Parathyroid adenoma (tissue), 2 donors: ENCODE measurements at regions not wholly inside any gene's neighbourhood (a gene's known extent, or its start where the extent isn't known, plus 50 kb on each side); places are given as distances from the start of the nearest gene placed in this dataset.
"Not testable (repeated sequence)": the region's sequence is repeated elsewhere in the genome, so short reads cannot be mapped to it uniquely, and the experiment has no call there.

Experiments used
- H2AFZ ChIP-seq: fragments of 300-600 bp; sonication (generic); one replicate; pipeline ENCODE4 v1.7.0; 2017; ENCODE audit warnings: antibody characterized with exemption, mild to moderate bottlenecking
- H3K27ac ChIP-seq: fragments of 300-600 bp; sonication (generic); one replicate; pipeline ENCODE4 v1.7.0; 2017
- H3K27me3 ChIP-seq: fragments of 300-600 bp; sonication (generic); one replicate; pipeline ENCODE4 v1.7.0; 2017; ENCODE audit warnings: low read length; ENCODE audit not compliant: control insufficient read depth, insufficient read depth
- H3K36me3 ChIP-seq: fragments of 300-600 bp; sonication (generic); one replicate; pipeline ENCODE4 v1.7.0; 2017; ENCODE audit warnings: low read length; ENCODE audit not compliant: control insufficient read depth, insufficient read depth
- H3K4me1 ChIP-seq: fragments of 300-600 bp; sonication (generic); one replicate; pipeline ENCODE4 v1.7.0; 2017; ENCODE audit warnings: control low read depth
- H3K4me2 ChIP-seq: fragments of 300-600 bp; sonication (generic); one replicate; pipeline ENCODE4 v1.7.0; 2017; ENCODE audit warnings: low read length
- H3K4me3 ChIP-seq: fragments of 300-600 bp; sonication (generic); one replicate; pipeline ENCODE4 v1.7.0; 2017; ENCODE audit warnings: low read depth, low read length
- H3K79me2 ChIP-seq: fragments of 300-600 bp; sonication (generic); one replicate; pipeline ENCODE4 v1.7.0; 2017; ENCODE audit warnings: control low read depth
- H3K9ac ChIP-seq: fragments of 300-600 bp; sonication (generic); one replicate; pipeline ENCODE4 v1.7.0; 2017; ENCODE audit warnings: mild to moderate bottlenecking
- H3K9me3 ChIP-seq: fragments of 300-600 bp; sonication (generic); one replicate; pipeline ENCODE4 v1.7.0; 2017; ENCODE audit warnings: low read length; ENCODE audit not compliant: control insufficient read depth
- CTCF ChIP-seq: fragments of 300-600 bp; sonication (generic); IDR thresholded peaks from one replicate; pipeline ENCODE4 v1.7.0; 2017; ENCODE audit warnings: antibody characterized with exemption, mild to moderate bottlenecking
- donor health status: primary hyperparathyroidism.

GRCh38 chr4:59503731-59504130, 1696.4 kb upstream of the ADGRL3 start:
- TF ChIP-seq CTCF: no peak
- Histone ChIP-seq H3K4me1 (no peaks in the 10 kb centered on the region), H3K27ac (no peak overlapping the region)

GRCh38 chr4:59511809-59512208, 1688.3 kb upstream of the ADGRL3 start:
- not testable (repeated sequence) for H3K9ac ChIP-seq, H3K27me3 ChIP-seq, H2AFZ ChIP-seq, H3K36me3 ChIP-seq, H3K4me3 ChIP-seq, H3K9me3 ChIP-seq, H3K4me2 ChIP-seq, H3K27ac ChIP-seq, H3K4me1 ChIP-seq, H3K79me2 ChIP-seq

More at GRCh38 chr4:59503731-59504130, 1696.4 kb upstream of the ADGRL3 start:
- Histone ChIP-seq H3K79me2 (no peaks in the 10 kb centered on the region), H3K9me3 (no peaks in the 10 kb centered on the region), H3K4me3 (no peak overlapping the region), H3K9ac (no peak overlapping the region), H2AFZ (no peak overlapping the region), H3K4me2 (no peak overlapping the region), H3K36me3 (no peaks in the 10 kb centered on the region), H3K27me3 (no peaks in the 10 kb centered on the region)

- H3K9ac ChIP-seq: no peak overlapping the region
- H3K79me2 ChIP-seq: no peaks in the 10 kb centered on the region
- no peak overlapping the region for H3K27ac ChIP-seq
- no peak for TF ChIP-seq CTCF
- no peak overlapping the region for H3K4me2 ChIP-seq
- H3K36me3 ChIP-seq: no peaks in the 10 kb centered on the region
- H3K4me3 ChIP-seq: no peak overlapping the region
- no peaks in the 10 kb centered on the region for H3K9me3 ChIP-seq
- H3K27me3 ChIP-seq: no peaks in the 10 kb centered on the region
- H2AFZ ChIP-seq: no peak overlapping the region
- H3K4me1 ChIP-seq: no peaks in the 10 kb centered on the region
Measured at GRCh38 chr4:59517007-59517406, 1683.1 kb upstream of the ADGRL3 start.

GRCh38 chr4:59518005-59518823, 1681.9 kb upstream of the ADGRL3 start:
- Histone ChIP-seq H3K4me2 (no peak overlapping the region), H3K4me1 (no peaks in the 10 kb centered on the region), H3K9me3 (no peaks in the 10 kb centered on the region), H3K4me3 (no peak overlapping the region), H3K79me2 (no peaks in the 10 kb centered on the region), H3K27me3 (no peaks in the 10 kb centered on the region), H3K36me3 (no peaks in the 10 kb centered on the region), H3K27ac (no peak overlapping the region), H3K9ac (no peak overlapping the region), H2AFZ (no peak overlapping the region)
- TF ChIP-seq CTCF: no peak

GRCh38 chr4:59525885-59526284, 1674.2 kb upstream of the ADGRL3 start:
- H3K9me3 ChIP-seq: no peaks in the 10 kb centered on the region
- H3K4me2 ChIP-seq: no peak overlapping the region
- no peak for TF ChIP-seq CTCF
- no peak overlapping the region for H2AFZ ChIP-seq
- no peak overlapping the region for H3K9ac ChIP-seq
- H3K36me3 ChIP-seq: no peaks in the 10 kb centered on the region
- H3K27ac ChIP-seq: no peak overlapping the region
- H3K4me1 ChIP-seq: no peaks in the 10 kb centered on the region
- no peaks in the 10 kb centered on the region for H3K27me3 ChIP-seq
- H3K4me3 ChIP-seq: no peak overlapping the region
- no peaks in the 10 kb centered on the region for H3K79me2 ChIP-seq
